HG03442 (cell line): ENCODE measurements at regions not wholly inside any gene's neighbourhood (a gene's known extent, or its start where the extent isn't known, plus 50 kb on each side); places are given as distances from the start of the nearest gene placed in this dataset.

Experiments
- ATAC-seq: cut with Tn5 transposase; IDR thresholded peaks from one replicate; pipeline ENCODE4 v1.9.1; 2021; ENCODE audit warnings: mild to moderate bottlenecking, moderate library complexity; ENCODE audit not compliant: unreplicated experiment

DNA sequence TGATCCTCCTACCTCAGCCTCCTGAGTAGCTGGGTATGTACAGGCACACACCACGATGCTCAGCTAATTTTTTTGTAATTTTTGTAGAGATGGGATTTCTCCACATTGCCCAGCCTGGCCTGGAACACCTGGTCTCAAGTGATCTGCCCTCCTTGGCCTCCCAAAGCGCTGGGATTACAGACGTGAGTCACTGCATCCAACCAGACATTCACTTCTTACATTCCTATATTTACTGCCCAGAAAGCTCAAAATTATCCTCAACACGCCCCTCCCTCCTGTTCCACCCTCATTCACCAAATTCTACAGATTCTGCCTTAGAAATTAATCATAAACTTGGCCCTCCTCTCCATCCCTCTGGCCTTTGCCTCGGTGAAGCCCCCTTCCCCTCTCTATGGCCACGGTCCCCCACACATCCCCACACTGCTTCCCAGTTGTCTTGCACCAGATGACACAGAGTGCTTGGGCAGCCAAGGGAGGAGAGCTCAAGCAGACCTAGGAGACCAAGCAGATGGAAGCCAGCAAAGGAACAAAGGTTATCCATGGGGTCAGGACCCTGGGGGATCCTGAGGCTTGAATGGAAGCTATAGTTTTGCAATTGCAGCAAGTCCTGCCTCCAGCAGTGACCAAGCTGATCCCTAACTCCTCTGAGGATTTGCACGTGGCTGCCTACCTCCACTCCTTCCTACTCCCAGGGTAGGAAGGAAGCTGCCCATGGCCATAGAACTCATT lies 213.2 kb upstream of the FOXN3 start:
- ATAC-seq: no peak

DNA sequence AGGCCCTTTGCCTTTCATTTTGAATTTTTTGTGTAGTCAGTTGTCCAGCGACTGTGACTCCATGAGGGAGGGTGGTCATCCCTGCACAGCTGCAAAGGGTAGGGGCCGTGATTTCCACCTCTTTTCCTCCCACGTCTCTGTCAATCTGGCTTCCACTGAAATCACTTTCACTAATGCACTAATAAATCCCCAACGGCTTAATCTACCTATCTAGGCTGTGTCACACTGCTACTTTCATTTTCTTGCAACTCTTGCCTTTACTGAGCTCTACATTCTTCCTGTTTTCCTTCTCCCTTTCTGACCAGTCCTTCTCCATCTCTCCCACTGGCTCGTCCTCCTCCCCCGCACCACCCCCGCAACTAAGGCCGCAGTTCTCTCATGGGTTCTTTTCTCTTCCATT lies 212.3 kb upstream of the FOXN3 start:
- ATAC-seq: no peak

DNA sequence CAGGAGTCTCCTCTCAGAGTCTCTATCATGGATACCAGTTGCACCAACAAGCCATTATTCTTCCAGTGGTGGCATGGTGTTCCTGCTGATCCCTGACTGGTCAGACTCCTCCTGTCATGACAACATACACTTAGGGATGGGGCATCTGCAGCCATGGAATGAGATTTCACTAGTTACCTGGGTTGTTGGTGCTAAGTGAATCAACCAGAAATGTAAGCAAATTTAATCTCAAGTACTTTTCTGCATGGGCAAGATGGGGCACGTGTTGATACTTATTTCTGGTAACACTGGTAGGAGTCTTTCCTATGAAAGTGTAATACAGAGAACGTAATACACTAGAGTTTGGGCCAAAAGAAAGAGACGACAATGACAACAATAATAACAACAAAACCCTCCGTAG lies 211.5 kb upstream of the FOXN3 start:
- no peak for ATAC-seq

DNA sequence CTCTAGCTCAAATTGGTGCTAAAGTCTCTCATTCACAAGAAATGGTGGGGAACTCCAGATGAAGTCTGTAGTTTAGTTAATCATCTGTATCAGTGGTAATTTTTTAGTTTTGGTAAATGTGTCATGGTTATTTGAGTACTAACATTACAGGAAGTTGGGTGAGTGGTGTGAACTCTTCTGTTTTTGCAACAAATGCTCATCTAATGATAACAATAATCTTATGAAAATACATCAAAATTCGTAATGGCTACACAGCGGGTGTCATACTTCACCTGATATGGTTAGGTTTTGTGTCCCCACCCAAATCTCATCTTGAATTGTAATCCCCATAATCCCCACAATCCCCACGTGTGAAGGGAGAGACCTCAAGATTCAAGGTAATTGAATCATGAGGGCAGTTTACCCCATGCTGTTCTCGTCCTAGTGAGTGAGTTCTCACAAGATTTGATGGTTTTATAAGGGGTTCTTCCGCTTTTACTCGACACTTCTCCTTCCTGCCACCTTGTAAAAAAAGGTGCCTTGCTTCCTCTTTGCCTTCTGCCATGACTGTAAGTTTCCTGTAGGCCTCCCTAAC lies 209.3 kb upstream of the FOXN3 start:
- ATAC-seq: no peak

DNA sequence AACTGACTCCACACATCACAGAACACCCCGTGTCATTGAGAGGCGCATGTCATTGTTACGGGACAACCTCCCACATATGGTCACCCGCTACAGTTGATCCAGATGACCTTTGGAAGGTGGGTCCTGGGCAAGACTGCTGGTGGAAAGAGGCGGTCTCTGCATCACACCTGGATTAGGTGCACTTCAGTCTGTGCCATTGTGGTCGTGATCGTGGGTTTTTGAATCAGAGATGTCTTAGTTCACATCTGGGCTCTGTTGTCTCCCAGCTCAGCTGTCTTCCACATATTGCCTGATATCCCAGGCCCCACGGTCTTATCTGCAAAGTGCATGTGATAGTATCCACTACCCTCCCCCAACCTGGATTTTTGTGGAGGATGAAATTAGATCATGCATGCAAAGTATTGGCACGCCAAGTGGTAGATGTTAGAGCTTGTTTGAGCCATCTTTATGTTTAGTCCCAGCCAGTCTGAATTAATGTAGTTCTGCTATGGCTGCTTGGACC lies 208.7 kb upstream of the FOXN3 start:
- no peak for ATAC-seq

DNA sequence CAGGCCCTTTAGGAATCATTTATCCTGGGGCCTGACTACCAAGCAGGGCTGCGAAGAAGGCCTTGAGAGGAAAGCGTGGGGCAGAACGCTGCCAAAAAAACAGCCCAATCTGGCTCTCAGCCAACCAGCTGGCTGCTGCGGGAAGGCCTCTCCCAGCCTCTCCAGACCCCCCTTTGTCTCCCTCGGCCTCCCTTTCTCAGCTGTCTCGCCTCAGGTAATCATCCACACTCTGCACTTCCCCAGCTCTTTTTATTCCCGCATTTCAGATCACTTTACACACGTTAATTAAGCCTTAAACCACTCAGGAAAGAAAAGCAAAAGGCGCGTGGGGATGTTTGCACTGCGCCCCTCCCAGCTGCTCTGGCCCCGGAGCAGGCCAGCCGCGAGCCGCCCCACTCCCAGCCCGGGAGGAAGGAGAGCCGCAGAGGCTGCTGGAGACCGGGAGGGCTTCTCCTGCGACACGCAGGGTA lies 208.2 kb upstream of the FOXN3 start:
- no peak for ATAC-seq

DNA sequence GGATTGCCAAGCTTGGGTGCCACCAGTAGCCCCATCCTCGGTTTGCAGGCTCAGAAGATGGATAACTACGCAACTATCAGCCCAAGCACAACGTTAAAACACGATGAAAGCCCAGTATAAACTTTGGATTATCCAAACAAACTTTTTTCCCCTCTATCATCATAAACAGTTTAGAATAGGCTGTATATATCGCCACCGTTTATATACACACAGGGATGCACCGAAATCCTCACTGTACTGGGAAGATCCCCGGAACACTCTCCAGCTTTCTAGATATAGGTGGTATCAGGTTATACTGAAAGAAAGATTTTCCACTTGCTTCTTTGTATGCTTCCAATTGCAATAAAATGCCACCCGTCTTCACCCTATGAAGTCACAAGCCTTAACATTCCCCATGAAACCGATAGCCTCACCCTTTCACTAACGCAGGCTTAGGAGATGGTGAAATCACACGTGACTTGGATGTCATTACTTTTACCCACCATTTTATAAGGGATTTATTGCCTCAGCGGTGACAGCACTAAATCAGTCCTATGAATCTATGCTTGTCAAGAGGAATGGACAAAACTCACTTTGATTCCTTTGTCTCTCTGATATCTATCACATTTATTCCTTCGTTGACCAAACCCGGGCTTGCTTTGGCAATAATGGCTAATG lies 207.6 kb upstream of the FOXN3 start:
- ATAC-seq: no peak

DNA sequence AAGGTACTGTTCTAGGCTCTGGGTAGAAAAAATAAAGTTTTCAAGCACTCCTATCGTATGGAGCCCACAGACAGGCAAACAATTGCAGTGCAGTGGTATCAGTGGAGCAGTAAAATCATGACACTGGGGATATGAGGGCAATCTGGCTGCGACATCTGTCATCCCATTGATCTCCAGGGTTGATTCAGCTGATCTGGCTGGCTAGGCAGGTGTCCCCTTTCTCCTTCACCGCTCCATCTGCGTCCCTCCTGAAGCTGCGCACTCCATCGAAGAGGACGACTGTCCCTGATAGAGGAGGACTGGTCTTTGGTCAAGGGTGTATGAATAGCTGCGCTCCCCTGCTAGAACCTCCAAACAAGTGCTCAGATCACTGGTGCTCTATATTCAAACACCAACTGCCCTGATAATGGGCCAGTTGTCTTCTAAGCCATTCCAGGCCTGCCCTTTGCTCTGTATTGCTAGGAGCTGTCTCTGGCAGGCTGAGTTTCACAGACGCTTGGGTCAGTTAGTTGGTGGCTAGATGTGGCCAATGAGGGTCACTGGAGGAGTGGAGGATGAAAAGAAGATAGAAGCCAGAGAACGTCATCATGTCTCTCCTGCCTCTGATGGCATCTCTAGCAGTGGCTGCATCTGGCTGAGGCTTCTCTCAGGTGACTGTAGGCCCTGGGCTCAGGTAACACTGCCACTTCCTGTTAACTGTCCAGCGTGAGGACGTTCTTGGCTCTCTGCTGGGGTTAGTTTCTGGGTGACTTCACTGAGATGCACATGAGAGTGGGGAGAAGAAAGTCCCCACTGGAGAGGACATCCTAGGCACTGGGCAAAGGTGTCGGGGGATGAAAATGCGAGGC lies 205.0 kb upstream of the FOXN3 start:
- ATAC-seq: no peak

DNA sequence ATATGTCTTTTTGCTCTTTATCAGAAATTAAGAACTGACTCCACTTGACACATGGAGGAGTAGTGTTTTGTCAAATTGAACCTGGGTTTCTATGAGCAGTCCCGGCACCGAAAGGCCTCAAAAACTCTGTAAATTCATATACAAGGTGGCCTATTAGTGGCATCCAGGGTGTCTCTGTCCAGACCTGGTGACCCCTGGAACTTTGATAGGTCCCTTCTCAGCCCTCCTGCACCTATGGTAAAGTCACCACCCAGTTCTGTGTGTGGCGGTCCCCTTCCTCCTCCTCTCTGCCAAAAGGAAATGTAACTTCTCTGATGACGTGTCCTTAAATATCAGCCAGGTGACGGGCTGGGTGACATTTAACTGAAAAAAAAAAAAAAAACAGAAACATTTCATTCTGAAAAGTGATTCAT lies 204.0 kb upstream of the FOXN3 start:
- ATAC-seq: no peak

DNA sequence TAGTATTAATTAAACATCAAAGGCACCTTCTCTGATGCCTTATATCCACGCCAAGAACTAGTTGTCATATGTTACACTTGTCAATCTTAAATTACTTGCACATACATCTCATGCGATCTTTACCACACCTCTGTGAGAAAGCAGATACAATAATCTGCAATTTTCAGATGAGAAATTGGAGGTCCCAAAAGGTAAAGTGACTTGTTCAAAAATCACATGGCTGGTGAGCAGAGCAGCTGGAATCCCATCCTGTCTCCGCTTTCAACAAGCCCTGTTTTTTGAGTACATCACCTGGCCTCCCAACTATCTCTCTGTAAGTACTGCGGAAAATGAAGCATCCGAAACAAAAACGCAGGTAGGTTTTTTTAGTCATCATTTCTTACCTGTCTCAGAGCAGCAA lies 203.4 kb upstream of the FOXN3 start:
- no peak for ATAC-seq

DNA sequence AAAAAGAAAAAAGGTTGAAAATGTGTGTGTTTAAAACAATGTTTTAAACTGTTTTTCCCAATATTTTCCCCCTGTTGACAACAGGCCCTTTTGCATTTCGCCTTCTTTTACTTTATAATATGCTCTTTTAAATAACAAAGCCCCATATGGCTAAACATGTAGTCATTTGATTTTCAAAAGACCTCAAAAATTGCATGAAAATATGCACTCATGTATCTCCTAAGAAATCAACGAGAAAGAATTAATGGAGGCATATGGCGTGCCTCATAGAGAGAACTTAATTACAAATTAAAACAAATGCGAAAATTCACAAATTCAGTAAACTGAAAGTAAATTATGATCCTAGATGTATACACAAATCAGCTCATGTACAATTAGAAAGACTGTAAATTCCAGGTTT lies 202.6 kb upstream of the FOXN3 start:
- no peak for ATAC-seq

DNA sequence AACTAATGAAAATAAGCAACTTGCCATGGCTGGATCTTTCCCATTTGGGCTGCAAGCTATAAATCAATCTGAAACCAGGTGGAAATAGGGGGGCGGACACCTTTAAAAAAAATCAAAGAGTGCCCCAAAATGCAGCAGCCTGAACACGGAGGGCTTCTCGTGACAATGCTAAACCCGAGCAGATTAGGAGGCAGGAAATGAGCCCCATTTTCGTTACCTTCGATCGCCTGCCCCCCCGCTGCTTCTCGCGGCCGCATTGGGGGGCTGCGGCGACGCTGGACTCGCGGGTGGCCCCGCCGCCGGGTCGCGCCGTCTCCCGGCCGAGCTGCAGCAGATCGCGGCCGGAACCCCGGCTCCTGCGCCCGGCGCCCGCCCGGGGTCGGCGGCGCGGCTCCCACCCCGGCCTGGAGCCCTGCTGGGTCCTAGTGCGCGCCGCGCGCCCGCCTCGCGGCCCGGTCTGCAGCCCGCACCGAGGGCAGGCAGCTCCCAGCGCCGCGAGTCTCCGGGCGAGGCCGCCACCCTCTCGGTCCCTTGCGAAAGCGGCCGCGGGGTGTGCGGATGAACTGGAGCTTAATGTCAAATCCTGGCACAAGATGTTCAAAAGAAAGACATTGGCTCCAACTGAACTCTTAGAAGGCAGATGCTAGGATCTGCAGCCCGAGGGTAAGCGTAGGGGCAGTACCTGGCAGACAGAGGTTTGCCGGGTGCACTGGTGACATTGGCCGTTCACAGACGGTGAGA lies 201.9 kb upstream of the FOXN3 start:
- peak; percentile 58 for ATAC-seq

DNA sequence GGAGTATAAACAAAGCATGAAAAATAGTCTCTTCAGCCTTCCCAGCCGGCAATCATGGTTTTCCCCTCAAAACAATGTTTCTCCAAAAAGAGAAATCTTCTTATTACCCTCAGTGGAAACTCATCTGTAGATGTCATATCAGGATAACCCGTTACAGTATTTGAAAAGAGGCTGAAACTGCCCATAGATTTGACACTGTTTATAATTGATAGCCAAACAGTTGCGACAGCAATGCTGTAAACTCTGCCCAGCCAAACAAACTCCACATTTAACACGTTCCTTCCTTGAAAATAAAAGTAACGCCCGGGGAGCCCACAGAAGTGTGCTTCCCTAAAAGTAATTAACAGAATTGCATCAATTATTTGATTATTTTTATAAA lies 201.3 kb upstream of the FOXN3 start:
- ATAC-seq: no peak

DNA sequence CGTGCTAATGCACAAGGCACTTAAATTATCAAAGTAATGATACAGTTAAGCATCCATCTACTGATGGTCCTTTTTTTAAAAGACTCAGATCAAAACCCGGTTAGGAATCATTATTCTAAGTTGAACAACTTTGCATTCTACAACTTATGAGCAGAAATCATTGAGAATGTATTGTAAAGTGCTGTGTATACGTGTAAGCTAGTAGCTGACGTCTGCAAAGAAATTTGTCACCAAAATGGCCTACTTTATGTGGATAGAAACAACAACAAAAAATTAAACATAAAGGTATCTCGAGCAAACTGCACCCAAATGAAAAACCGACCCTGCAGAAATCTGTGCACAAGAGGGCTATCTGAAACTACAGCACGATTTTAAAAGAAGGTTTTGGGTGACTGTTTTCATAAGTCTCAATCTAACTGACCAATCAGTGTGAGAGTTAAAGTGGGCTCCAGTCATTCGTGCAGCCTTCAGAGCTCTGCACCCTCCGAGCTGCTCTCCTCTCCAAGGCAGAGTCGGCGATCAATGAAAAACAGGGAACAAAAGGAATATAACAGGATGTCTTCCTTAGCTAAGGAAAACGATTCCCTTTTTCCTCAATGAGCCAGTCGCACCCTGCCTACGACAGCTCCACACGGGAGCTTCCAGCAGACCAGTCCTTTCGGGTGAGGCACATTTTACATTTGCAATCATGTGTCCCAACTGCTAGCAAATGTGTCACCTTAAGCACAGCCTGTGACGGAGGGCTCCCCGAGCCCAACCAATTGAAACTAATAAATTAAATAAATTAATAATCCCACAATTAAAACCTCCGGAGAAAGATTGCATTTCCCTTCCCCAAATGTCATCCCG lies 200.7 kb upstream of the FOXN3 start:
- peak; percentile 21 for ATAC-seq

DNA sequence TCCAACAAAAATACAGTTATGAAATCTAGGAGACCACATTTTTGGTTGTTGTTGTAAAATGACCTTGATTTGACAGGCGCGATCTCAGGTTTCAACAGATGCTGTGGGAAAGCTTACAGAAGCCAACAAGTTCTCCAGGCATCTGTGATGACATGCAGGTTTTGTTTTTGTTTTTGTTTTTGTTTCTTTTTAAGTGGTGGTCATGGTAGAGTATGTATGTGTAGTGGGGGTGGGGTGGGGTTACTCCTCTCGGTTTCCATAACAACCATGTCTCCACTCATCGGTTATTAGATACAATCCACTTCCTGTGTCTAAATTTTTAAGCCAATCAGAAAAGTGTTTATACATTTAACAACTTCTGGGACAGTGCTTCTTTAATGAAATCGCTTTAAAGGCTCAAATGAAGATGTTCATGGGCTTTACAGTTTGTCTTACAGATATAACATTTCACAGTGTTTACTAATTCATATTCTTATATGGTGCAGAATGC lies 199.9 kb upstream of the FOXN3 start:
- peak; percentile 40 for ATAC-seq

DNA sequence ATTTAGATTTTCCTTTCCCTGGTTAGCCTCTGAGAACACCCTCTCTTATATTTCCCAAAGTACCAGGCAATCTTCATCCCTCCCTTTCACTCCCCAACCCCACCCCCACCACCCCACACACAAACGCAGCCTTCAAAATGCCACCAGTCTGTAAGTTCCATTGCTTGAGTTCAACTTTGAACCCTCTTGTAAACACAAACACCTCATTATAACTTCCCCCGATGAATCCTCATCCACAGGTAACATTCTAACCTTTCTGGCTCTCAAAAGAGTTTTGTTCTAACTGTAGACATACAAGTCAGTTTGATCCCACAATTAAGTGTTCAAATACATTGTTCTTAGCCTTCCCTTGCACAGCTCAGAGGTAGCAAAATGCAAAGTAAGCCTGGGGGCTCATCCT lies 199.4 kb upstream of the FOXN3 start:
- ATAC-seq: no peak

DNA sequence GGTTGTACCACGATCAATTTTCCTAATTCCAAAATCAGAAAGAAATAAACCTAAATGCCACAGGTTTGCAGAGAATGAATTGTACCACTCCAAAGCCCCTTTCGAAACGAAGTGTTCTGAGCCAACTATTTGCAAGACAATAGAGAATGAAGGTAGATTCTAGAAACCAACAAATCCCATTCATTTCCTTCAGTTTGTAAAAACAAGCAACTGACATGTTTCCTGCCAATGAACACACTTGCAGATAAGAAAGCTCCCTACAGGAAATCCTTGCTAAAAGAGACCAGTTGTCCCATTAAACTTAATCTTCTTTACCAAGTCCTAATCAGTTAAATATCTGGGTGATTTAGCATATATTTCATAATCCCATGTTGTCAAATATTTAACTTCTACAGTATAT lies 198.4 kb upstream of the FOXN3 start:
- ATAC-seq: no peak

DNA sequence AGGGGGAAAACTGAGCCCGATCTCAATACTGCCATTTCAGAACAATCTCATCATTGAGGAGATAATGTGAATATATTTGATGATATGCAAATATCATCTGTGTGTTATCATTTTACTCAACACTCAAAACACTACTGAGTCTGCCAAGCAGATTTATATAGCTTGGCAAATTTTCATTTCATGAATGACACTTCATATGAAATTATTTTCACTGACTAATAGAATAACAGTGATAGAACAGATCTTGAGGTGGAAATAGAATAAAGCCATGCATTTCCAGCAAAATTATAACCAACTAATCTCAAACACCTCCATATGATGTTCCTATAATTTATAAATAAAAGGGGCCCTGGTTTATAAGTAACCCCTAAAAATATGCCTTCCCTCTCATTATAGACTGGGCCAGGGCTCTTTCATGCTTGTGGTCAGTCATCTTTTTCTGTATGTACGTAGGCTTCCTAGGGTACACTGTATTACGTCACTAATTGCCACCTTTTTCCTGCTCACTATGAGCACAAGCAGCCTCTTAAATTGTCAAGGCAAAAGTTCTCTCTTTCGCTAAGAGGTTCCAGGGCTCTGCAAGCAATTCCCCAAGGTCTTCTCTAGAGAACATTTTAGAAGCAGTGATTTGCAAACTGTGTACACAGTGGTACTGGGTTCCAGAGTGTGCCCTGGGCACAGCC lies 197.1 kb upstream of the FOXN3 start:
- ATAC-seq: no peak
